ENCODE measurements at regions not wholly inside any gene's neighbourhood (a gene's known extent, or its start where the extent isn't known, plus 50 kb on each side); places are given as distances from the start of the nearest gene placed in this dataset.

GRCh38 chr22:48389916-48390315, 1437.8 kb downstream of the BRD1 start:
- Histone ChIP-seq H3K27me3 (replicated peaks; ENCODE audit: insufficient read depth) (no peaks in the 10 kb centered on the region), H3K4me3 (no peak overlapping the region), H3K9me3 (ENCODE audit: low read depth) (peaks cover 3% of the 10 kb centered on the region), H3K27ac (no peak overlapping the region), H3K79me2 (ENCODE audit: insufficient read depth) (no peaks in the 10 kb centered on the region), H2AFZ (no peak overlapping the region), H4K20me1 (ENCODE audit: insufficient read depth) (no peaks in the 10 kb centered on the region), H3K36me3 (ENCODE audit: low read depth) (no peaks in the 10 kb centered on the region), H3K4me2 (ENCODE audit: unreplicated experiment) (no peak overlapping the region), H3F3A (ENCODE audit: insufficient read depth) (no peaks in the 10 kb centered on the region), H3K4me1 (ENCODE audit: insufficient read depth) (no peaks in the 10 kb centered on the region), H3K9ac (no peak overlapping the region), H3K9me2 (ENCODE audit: insufficient read depth) (no peaks in the 10 kb centered on the region)
- in situ Hi-C loops (cut with MboI) = no loop called here
- DNase-seq = no peak
- no peak for TF ChIP-seq EZH2 (IDR thresholded peaks at IDR 0.05; ENCODE audit: insufficient read depth, poor library complexity, severe bottlenecking)
- TF ChIP-seq EZH2phosphoT487 (IDR thresholded peaks at IDR 0.05; ENCODE audit: insufficient read depth, low read depth) = no peak
- WGBS, 2 experiments (ENCODE audit: low coverage in 1 of 2, low lambda C conversion rate in 2 of 2, missing lambda C conversion rate in 2 of 2) = 70 to 74% methylated on average over 8 of the region's 8 CpGs

GRCh38 chr22:48382197-48382596, 1445.5 kb downstream of the BRD1 start:
- H3K9me3 ChIP-seq (ENCODE audit: low read depth) = peaks cover 3% of the 10 kb centered on the region
- no peak overlapping the region for H3K4me2 ChIP-seq (ENCODE audit: unreplicated experiment)
- H3F3A ChIP-seq (ENCODE audit: insufficient read depth) = no peaks in the 10 kb centered on the region
- TF ChIP-seq EZH2 (IDR thresholded peaks at IDR 0.05; ENCODE audit: insufficient read depth, poor library complexity, severe bottlenecking) = no peak
- TF ChIP-seq EZH2phosphoT487 (IDR thresholded peaks at IDR 0.05; ENCODE audit: insufficient read depth, low read depth) = no peak
- DNase-seq = no peak
- H3K4me1 ChIP-seq (ENCODE audit: insufficient read depth) = no peaks in the 10 kb centered on the region
- 80 to 85% methylated on average over 12 of the region's 12 CpGs for WGBS, 2 experiments (ENCODE audit: low coverage in 1 of 2, low lambda C conversion rate in 2 of 2, missing lambda C conversion rate in 2 of 2)
- H3K4me3 ChIP-seq = no peak overlapping the region
- no peak overlapping the region for H2AFZ ChIP-seq
- H3K36me3 ChIP-seq (ENCODE audit: low read depth) = no peaks in the 10 kb centered on the region
- no peaks in the 10 kb centered on the region for H3K27me3 ChIP-seq (replicated peaks; ENCODE audit: insufficient read depth)
- H3K27ac ChIP-seq = no peak overlapping the region
- in situ Hi-C loops (cut with MboI) = no loop called here
- H3K9me2 ChIP-seq (ENCODE audit: insufficient read depth) = no peaks in the 10 kb centered on the region
- no peaks in the 10 kb centered on the region for H3K79me2 ChIP-seq (ENCODE audit: insufficient read depth)
- H4K20me1 ChIP-seq (ENCODE audit: insufficient read depth) = no peaks in the 10 kb centered on the region
- no peak overlapping the region for H3K9ac ChIP-seq

GRCh38 chr22:48380016-48380665, 1447.5 kb downstream of the BRD1 start:
- no peaks in the 10 kb centered on the region for H3K79me2 ChIP-seq (ENCODE audit: insufficient read depth)
- H3K9ac ChIP-seq = no peak overlapping the region
- 76 to 78% methylated on average over 7 to 13 of the region's 13 CpGs for WGBS, 2 experiments (ENCODE audit: low coverage in 1 of 2, low lambda C conversion rate in 2 of 2, missing lambda C conversion rate in 2 of 2)
- no peaks in the 10 kb centered on the region for H3F3A ChIP-seq (ENCODE audit: insufficient read depth)
- no peak for TF ChIP-seq EZH2phosphoT487 (IDR thresholded peaks at IDR 0.05; ENCODE audit: insufficient read depth, low read depth)
- TF ChIP-seq EZH2 (IDR thresholded peaks at IDR 0.05; ENCODE audit: insufficient read depth, poor library complexity, severe bottlenecking) = no peak
- in situ Hi-C loops (cut with MboI) = no loop called here
- no peak for DNase-seq
- no peak overlapping the region for H2AFZ ChIP-seq
- no peak overlapping the region for H3K4me2 ChIP-seq (ENCODE audit: unreplicated experiment)
- no peaks in the 10 kb centered on the region for H3K36me3 ChIP-seq (ENCODE audit: low read depth)
- H3K27ac ChIP-seq = no peak overlapping the region
- H3K4me3 ChIP-seq = no peak overlapping the region
- no peaks in the 10 kb centered on the region for H3K9me2 ChIP-seq (ENCODE audit: insufficient read depth)
- H3K27me3 ChIP-seq (replicated peaks; ENCODE audit: insufficient read depth) = 0 out of 2 replicates have a peak, but pooled peaks cover 3% of the 10 kb centered on the region
- no peaks in the 10 kb centered on the region for H4K20me1 ChIP-seq (ENCODE audit: insufficient read depth)
- H3K4me1 ChIP-seq (ENCODE audit: insufficient read depth) = no peaks in the 10 kb centered on the region
- no peaks in the 10 kb centered on the region for H3K9me3 ChIP-seq (ENCODE audit: low read depth)

- Histone ChIP-seq H3K9me3 (ENCODE audit: low read depth) (no peaks in the 10 kb centered on the region), H3K27ac (no peak overlapping the region), H3K9me2 (ENCODE audit: insufficient read depth) (no peaks in the 10 kb centered on the region), H3K4me1 (ENCODE audit: insufficient read depth) (no peaks in the 10 kb centered on the region), H3K9ac (no peak overlapping the region), H3K4me2 (ENCODE audit: unreplicated experiment) (no peak overlapping the region), H4K20me1 (ENCODE audit: insufficient read depth) (no peaks in the 10 kb centered on the region), H3F3A (ENCODE audit: insufficient read depth) (no peaks in the 10 kb centered on the region), H3K27me3 (replicated peaks; ENCODE audit: insufficient read depth) (0 out of 2 replicates have a peak, but pooled peaks cover 3% of the 10 kb centered on the region), H2AFZ (no peak overlapping the region), H3K36me3 (ENCODE audit: low read depth) (no peaks in the 10 kb centered on the region), H3K79me2 (ENCODE audit: insufficient read depth) (no peaks in the 10 kb centered on the region), H3K4me3 (no peak overlapping the region)
- in situ Hi-C loops (cut with MboI) = no loop called here
- DNase-seq = no peak
- 54% methylated on average over 13 of the region's 13 CpGs for WGBS, 2 experiments (ENCODE audit: low coverage in 1 of 2, low lambda C conversion rate in 2 of 2, missing lambda C conversion rate in 2 of 2)
- no peak for TF ChIP-seq EZH2 (IDR thresholded peaks at IDR 0.05; ENCODE audit: insufficient read depth, poor library complexity, severe bottlenecking)
- no peak for TF ChIP-seq EZH2phosphoT487 (IDR thresholded peaks at IDR 0.05; ENCODE audit: insufficient read depth, low read depth)
These were observed 1448.3 kb downstream of the BRD1 start for GRCh38 chr22:48379371-48379770.
